Hepatocyte (in vitro differentiated cells): ENCODE measurements at regions not wholly inside any gene's neighbourhood (a gene's known extent, or its start where the extent isn't known, plus 50 kb on each side); places are given as distances from the start of the nearest gene placed in this dataset.

Experiments used
- DNase-seq: peaks from one replicate; pipeline ENCODE4 v3.0.0-alpha.2; 2016; ENCODE audit warnings: low spot score
- H2AFZ ChIP-seq: fragments of 200-600 bp; sonication (generic); 2 replicates; pipeline ENCODE4 v1.6.0; 2016; ENCODE audit warnings: antibody characterized with exemption, mild to moderate bottlenecking
- H3K27ac ChIP-seq: fragments of 200-600 bp; sonication (generic); 2 replicates; pipeline ENCODE4 v1.5.1; 2016; ENCODE audit warnings: mild to moderate bottlenecking
- H3K27me3 ChIP-seq: fragments of 200-600 bp; sonication (generic); 2 replicates; pipeline ENCODE4 v1.6.1; 2016
- H3K36me3 ChIP-seq: fragments of 200-600 bp; sonication (generic); replicated peaks from 2 replicates; pipeline ENCODE4 v1.5.1; 2016; ENCODE audit warnings: low read depth; ENCODE audit not compliant: insufficient read depth
- H3K4me1 ChIP-seq: fragments of 200-600 bp; sonication (generic); 2 replicates; pipeline ENCODE4 v1.5.1; 2016; ENCODE audit warnings: mild to moderate bottlenecking, moderate library complexity; ENCODE audit not compliant: insufficient read depth
- H3K4me2 ChIP-seq: fragments of 200-600 bp; sonication (generic); 2 replicates; pipeline ENCODE4 v1.6.0; 2016
- H3K4me3 ChIP-seq: fragments of 200-600 bp; sonication (generic); 2 replicates; pipeline ENCODE4 v1.5.1; 2016; ENCODE audit warnings: mild to moderate bottlenecking
- H3K79me2 ChIP-seq: fragments of 200-600 bp; sonication (generic); 2 replicates; pipeline ENCODE4 v1.6.0; 2017; ENCODE audit warnings: mild to moderate bottlenecking
- H3K9me2 ChIP-seq: fragments of 200-600 bp; sonication (generic); replicated peaks from 2 replicates; pipeline ENCODE4 v1.6.0; 2017; ENCODE audit warnings: mild to moderate bottlenecking; ENCODE audit not compliant: insufficient read depth
- H3K9me3 ChIP-seq: fragments of 200-600 bp; sonication (generic); 2 replicates; pipeline ENCODE4 v1.5.1; 2016; ENCODE audit warnings: low read depth, mild to moderate bottlenecking
- H4K20me1 ChIP-seq: fragments of 200-600 bp; sonication (generic); 2 replicates; pipeline ENCODE4 v1.6.0; 2016; ENCODE audit warnings: mild to moderate bottlenecking; ENCODE audit not compliant: insufficient read depth, poor library complexity, severe bottlenecking
- CTCF ChIP-seq: fragments of 200-600 bp; sonication (generic); IDR thresholded peaks from 2 replicates; pipeline ENCODE4 v1.5.1; 2016; ENCODE audit warnings: antibody characterized with exemption, mild to moderate bottlenecking; ENCODE audit not compliant: poor library complexity
- EZH2 ChIP-seq: fragments of 200-600 bp; sonication (generic); IDR thresholded peaks from 2 replicates; pipeline ENCODE4 v1.6.1; 2016; ENCODE audit warnings: antibody characterized with exemption, mild to moderate bottlenecking, borderline replicate concordance
- EZH2phosphoT487 ChIP-seq: fragments of 200-600 bp; sonication (generic); IDR thresholded peaks from one replicate; pipeline ENCODE4 v1.6.1; 2018; ENCODE audit warnings: antibody characterized with exemption, mild to moderate bottlenecking, low read depth, moderate library complexity; ENCODE audit not compliant: unreplicated experiment, severe bottlenecking
- WGBS: methylation state at CpG from one replicate; pipeline ENCODE4 v1.1.6; 2016; ENCODE audit warnings: low lambda C conversion rate; ENCODE audit errors: missing lambda C conversion rate; 5-methylcytosine and 5-hydroxymethylcytosine counted together

DNA sequence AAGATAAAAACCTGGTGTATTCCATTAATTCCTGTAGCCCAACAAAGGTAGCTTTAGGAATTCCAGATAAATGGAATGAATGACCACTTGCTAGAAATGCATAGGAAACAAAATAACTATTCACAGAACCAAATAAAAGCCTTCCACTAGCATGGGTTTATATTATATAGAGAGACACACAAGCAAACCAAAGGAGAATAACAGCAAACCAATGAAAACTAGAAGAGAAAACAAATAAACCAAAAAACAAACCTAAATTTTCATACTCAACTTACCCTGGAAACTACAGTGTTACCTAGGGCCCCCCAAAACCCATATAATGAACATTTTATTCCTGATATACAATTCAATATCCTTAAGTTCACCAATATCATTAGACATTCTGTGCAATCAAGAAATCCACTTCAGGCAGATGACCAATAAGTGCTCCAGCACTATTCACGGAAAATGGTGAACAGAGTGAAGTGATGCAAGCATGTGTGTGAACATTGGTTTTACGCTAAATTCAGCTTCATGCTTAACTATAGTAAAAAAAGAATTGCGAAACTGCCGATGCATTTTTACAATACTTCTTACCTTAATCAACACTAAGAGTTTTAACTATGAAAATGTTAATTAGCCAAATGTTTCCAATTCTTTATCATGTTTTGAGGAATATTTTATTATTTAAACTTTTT, 1108.4 kb upstream of the TMEM132C start:
- Histone ChIP-seq H3K9me3 (no peaks in the 10 kb centered on the region), H3K36me3 (no peaks in the 10 kb centered on the region), H3K27ac (no peak overlapping the region), H3K4me1 (no peaks in the 10 kb centered on the region), H3K27me3 (no peaks in the 10 kb centered on the region), H4K20me1 (no peaks in the 10 kb centered on the region), H3K4me2 (no peak overlapping the region), H3K9me2 (no peaks in the 10 kb centered on the region), H3K4me3 (no peak overlapping the region), H2AFZ (no peak overlapping the region), H3K79me2 (no peaks in the 10 kb centered on the region)
- WGBS: 95% methylated on average over 4 of the region's 4 CpGs
- no peak for DNase-seq
- TF ChIP-seq EZH2 (no peak), CTCF (no peak), EZH2phosphoT487 (no peak)

- Histone ChIP-seq H3K79me2 (no peaks in the 10 kb centered on the region), H3K4me3 (no peak overlapping the region), H3K4me2 (no peak overlapping the region), H3K27ac (no peak overlapping the region), H2AFZ (no peak overlapping the region), H3K9me3 (no peaks in the 10 kb centered on the region), H3K27me3 (no peaks in the 10 kb centered on the region), H3K4me1 (no peaks in the 10 kb centered on the region), H3K9me2 (no peaks in the 10 kb centered on the region), H4K20me1 (no peaks in the 10 kb centered on the region), H3K36me3 (no peaks in the 10 kb centered on the region)
- WGBS: 100% methylated on average over 2 of the region's 2 CpGs
- no peak for DNase-seq
- TF ChIP-seq EZH2 (no peak), CTCF (no peak), EZH2phosphoT487 (no peak)
Observed at GRCh38 chr12:127161466-127161865, 1105.5 kb upstream of the TMEM132C start.

DNA sequence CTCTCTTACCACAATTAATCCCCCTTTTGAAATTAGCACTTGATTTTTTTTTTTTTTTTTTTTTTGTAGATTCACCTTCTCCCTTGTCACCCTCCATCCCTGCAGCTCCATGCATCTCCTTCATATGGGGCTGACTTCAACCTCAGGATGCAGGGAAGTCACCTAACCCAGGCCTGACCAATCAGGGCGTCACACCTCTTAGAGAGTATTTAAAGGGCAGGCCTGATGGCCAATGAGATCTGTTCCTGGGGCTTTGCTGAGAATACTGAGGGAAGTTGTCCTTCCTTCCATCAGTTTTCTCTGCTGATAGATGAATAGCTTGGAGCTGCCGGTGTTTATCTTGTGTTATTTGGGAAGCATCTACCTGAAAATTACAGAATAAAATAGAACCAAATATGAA, 1104.7 kb upstream of the TMEM132C start:
- Histone ChIP-seq H3K4me2 (no peak overlapping the region), H3K36me3 (no peaks in the 10 kb centered on the region), H3K4me3 (no peak overlapping the region), H3K27ac (no peak overlapping the region), H3K4me1 (no peaks in the 10 kb centered on the region), H3K79me2 (no peaks in the 10 kb centered on the region), H4K20me1 (no peaks in the 10 kb centered on the region), H2AFZ (no peak overlapping the region), H3K9me2 (no peaks in the 10 kb centered on the region), H3K27me3 (no peaks in the 10 kb centered on the region), H3K9me3 (no peaks in the 10 kb centered on the region)
- WGBS: 100% methylated on average over 2 of the region's 2 CpGs
- no peak for DNase-seq
- TF ChIP-seq CTCF: no peak
- no peak for TF ChIP-seq EZH2phosphoT487
- TF ChIP-seq EZH2: no peak

- Histone ChIP-seq H3K4me1 (no peaks in the 10 kb centered on the region), H3K4me2 (no peak overlapping the region), H3K4me3 (no peak overlapping the region), H4K20me1 (no peaks in the 10 kb centered on the region), H3K27me3 (no peaks in the 10 kb centered on the region), H3K9me2 (no peaks in the 10 kb centered on the region), H3K9me3 (no peaks in the 10 kb centered on the region), H2AFZ (no peak overlapping the region), H3K27ac (peak overlapping the region; percentile 38), H3K79me2 (no peaks in the 10 kb centered on the region), H3K36me3 (no peaks in the 10 kb centered on the region)
- DNase-seq: peak; percentile 41
- WGBS: 9% methylated on average over 1 of the region's 1 CpG
- TF ChIP-seq EZH2: no peak
- no peak for TF ChIP-seq CTCF
- TF ChIP-seq EZH2phosphoT487: no peak
Observed at GRCh38 chr12:127162902-127163301, 1104.1 kb upstream of the TMEM132C start.
